HG02870 (cell line): ENCODE measurements at regions not wholly inside any gene's neighbourhood (a gene's known extent, or its start where the extent isn't known, plus 50 kb on each side); places are given as distances from the start of the nearest gene placed in this dataset.

ENCODE experiments used
- ATAC-seq: cut with Tn5 transposase; IDR thresholded peaks from one replicate; pipeline ENCODE4 v1.9.1; 2021; ENCODE audit warnings: mild to moderate bottlenecking, moderate library complexity; ENCODE audit not compliant: unreplicated experiment

- ATAC-seq: no peak
Measured at GRCh38 chr1:34406833-34407539, 230.3 kb downstream of the C1orf94 start.

GRCh38 chr1:34408011-34408410 is 231.3 kb downstream of the C1orf94 start:
- no peak for ATAC-seq

- ATAC-seq: no peak
Measured at GRCh38 chr1:34409689-34410229, 233.1 kb downstream of the C1orf94 start.

GRCh38 chr1:34412598-34413370 is 236.1 kb downstream of the C1orf94 start:
- no peak for ATAC-seq

- ATAC-seq: no peak
Measured at GRCh38 chr1:34415140-34415539, 238.4 kb downstream of the C1orf94 start.

- ATAC-seq: no peak
Measured at GRCh38 chr1:34418166-34418565, 241.5 kb downstream of the C1orf94 start.

- ATAC-seq: no peak
Measured at GRCh38 chr1:34419663-34420136, 243.0 kb downstream of the C1orf94 start.

- no peak for ATAC-seq
Measured at GRCh38 chr1:34425046-34425445, 248.3 kb downstream of the C1orf94 start.

- ATAC-seq: no peak
Measured at GRCh38 chr1:34425785-34426184, 249.1 kb downstream of the C1orf94 start.

GRCh38 chr1:34426325-34426896 is 249.7 kb downstream of the C1orf94 start:
- no peak for ATAC-seq

- ATAC-seq: no peak
Measured at GRCh38 chr1:34427170-34427569, 250.5 kb downstream of the C1orf94 start.

GRCh38 chr1:34433099-34433498 is 256.4 kb downstream of the C1orf94 start:
- no peak for ATAC-seq

- no peak for ATAC-seq
Measured at GRCh38 chr1:34436836-34437235, 260.1 kb downstream of the C1orf94 start.

- no peak for ATAC-seq
Measured at GRCh38 chr1:34441259-34442069, 264.8 kb downstream of the C1orf94 start.

- no peak for ATAC-seq
Measured at GRCh38 chr1:34444516-34444915, 267.8 kb downstream of the C1orf94 start.

- no peak for ATAC-seq
Measured at GRCh38 chr1:34450325-34450724, 273.6 kb downstream of the C1orf94 start.

- no peak for ATAC-seq
Measured at GRCh38 chr1:34452451-34452850, 275.7 kb downstream of the C1orf94 start.

GRCh38 chr1:34455121-34455520 is 278.4 kb downstream of the C1orf94 start:
- no peak for ATAC-seq

GRCh38 chr1:34460193-34460592 is 283.5 kb downstream of the C1orf94 start:
- no peak for ATAC-seq

- no peak for ATAC-seq
Measured at GRCh38 chr1:34470401-34470800, 284.4 kb upstream of the GJB5 start.

- ATAC-seq: no peak
Measured at GRCh38 chr1:34474566-34474965, 280.3 kb upstream of the GJB5 start.
